ENCODE measurements at regions not wholly inside any gene's neighbourhood (a gene's known extent, or its start where the extent isn't known, plus 50 kb on each side); places are given as distances from the start of the nearest gene placed in this dataset.
"Not testable (repeated sequence)": the region's sequence is repeated elsewhere in the genome, so short reads cannot be mapped to it uniquely, and the experiment has no call there.

DNA sequence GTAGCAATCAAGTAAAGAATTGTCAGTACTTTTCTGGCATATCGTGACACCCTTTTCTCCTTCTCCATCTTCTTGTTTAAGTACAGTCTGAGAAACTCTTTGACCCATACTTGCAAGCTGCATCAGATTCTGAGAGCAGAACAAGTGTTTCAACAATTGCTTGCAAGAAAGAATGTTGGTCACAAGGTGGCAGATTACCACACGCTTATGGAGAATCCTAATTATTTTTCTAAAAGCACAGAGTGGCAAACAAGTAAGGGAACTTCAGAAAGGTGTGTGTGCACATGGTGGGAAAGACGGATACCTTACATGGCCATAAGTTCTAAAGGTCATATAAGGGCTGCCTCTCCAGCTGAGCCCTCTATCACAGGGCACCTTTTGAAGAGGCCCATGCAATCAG, 136.4 kb upstream of the FGF13 start:
- no peak for FAIRE-seq
- no peak for TF ChIP-seq CTCF (IDR thresholded peaks at IDR 0.05; ENCODE audit: insufficient read depth, missing control alignments)
- no peak for DNase-seq (ENCODE audit: insufficient read length, low spot score)

DNA sequence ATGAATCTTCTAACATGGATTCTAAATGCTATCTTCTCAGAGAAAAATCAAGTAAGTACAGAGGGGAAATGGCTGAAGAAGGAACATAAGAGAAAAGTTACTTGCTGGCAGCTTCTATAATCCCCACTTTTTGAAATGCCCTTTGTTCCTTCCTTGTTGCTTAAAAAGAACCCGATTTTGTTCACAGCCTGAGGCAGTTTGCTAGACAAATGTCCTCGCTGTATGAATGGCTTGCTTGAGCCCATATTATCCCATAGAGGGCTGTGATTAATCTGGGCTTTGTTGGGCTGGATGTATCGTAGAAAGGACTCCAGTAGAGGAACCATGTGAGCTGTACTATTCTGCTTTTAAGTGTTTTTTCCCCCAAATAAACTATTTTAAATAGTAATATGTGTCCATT, 134.3 kb upstream of the FGF13 start:
- TF ChIP-seq CTCF (IDR thresholded peaks at IDR 0.05; ENCODE audit: insufficient read depth, missing control alignments), result no peak
- DNase-seq (ENCODE audit: insufficient read length, low spot score), result no peak
- FAIRE-seq, result no peak

GRCh38 chrX:138807400-138807799, 95.9 kb upstream of the FGF13 start:
- DNase-seq (ENCODE audit: insufficient read length, low spot score); FAIRE-seq: not testable (repeated sequence)

- DNase-seq (ENCODE audit: insufficient read length, low spot score) (no peak), FAIRE-seq (no peak)
- TF ChIP-seq CTCF (IDR thresholded peaks at IDR 0.05; ENCODE audit: insufficient read depth, missing control alignments), result no peak
Measured at GRCh38 chrX:138794246-138794645, 82.7 kb upstream of the FGF13 start.

- no peak for DNase-seq (ENCODE audit: insufficient read length, low spot score)
- no peak for TF ChIP-seq CTCF (IDR thresholded peaks at IDR 0.05; ENCODE audit: insufficient read depth, missing control alignments)
- no peak for FAIRE-seq
Measured at GRCh38 chrX:138791551-138791950, 80.0 kb upstream of the FGF13 start.

DNA sequence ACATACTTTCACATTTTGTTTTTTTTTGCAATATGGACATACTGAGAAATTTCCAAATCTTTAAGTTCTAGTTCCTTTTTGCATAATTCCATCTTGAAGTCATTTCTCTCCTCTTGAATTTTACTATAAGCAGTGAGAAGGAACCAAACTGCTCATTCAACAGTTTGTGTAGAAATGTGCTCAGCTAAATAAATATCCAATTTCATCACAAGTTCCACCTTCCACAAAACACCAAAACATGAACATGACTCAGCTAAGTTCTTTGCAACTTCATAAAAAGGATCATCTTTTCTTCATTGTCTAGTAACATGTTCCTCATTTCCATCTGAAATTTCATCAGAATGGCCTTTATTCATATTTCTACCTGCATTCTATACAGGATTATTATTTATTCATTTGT, 77.3 kb upstream of the FGF13 start:
- DNase-seq (ENCODE audit: insufficient read length, low spot score), result no peak
- TF ChIP-seq CTCF (IDR thresholded peaks at IDR 0.05; ENCODE audit: insufficient read depth, missing control alignments), result no peak
- no peak for FAIRE-seq

GRCh38 chrX:138778576-138778909, 67.0 kb upstream of the FGF13 start:
- FAIRE-seq; DNase-seq (ENCODE audit: insufficient read length, low spot score): not testable (repeated sequence)

GRCh38 chrX:138777908-138778575, 66.5 kb upstream of the FGF13 start:
- peak; percentile 25 for FAIRE-seq
- DNase-seq (ENCODE audit: insufficient read length, low spot score), result not testable (repeated sequence)

GRCh38 chrX:138777230-138777629, 65.7 kb upstream of the FGF13 start:
- DNase-seq (ENCODE audit: insufficient read length, low spot score) (no peak), FAIRE-seq (no peak)
- no peak for TF ChIP-seq CTCF (IDR thresholded peaks at IDR 0.05; ENCODE audit: insufficient read depth, missing control alignments)

Data from D721Med (cell line).